ENCODE measurements at regions not wholly inside any gene's neighbourhood (a gene's known extent, or its start where the extent isn't known, plus 50 kb on each side); places are given as distances from the start of the nearest gene placed in this dataset.
"Not testable (repeated sequence)": the region's sequence is repeated elsewhere in the genome, so short reads cannot be mapped to it uniquely, and the experiment has no call there.

- ATAC-seq = no peak
- Mint-ChIP-seq H3K4me3 (no peak overlapping the region), H3K27ac (no peak overlapping the region), H3K4me1 (no peaks in the 10 kb centered on the region), H3K36me3 (ENCODE audit: low read depth) (no peaks in the 10 kb centered on the region), H3K27me3 (no peaks in the 10 kb centered on the region)
- no peaks in the 10 kb centered on the region for H3K9me3 ChIP-seq (ENCODE audit: control insufficient read depth, low read length, poor library complexity, severe bottlenecking)
- no peak for DNase-seq
These were observed 250.6 kb downstream of the KBTBD8 start for GRCh38 chr3:67248726-67249125.

- not testable (repeated sequence) for H3K27ac Mint-ChIP-seq; H3K36me3 Mint-ChIP-seq (ENCODE audit: low read depth); DNase-seq; H3K4me1 Mint-ChIP-seq; H3K9me3 ChIP-seq (ENCODE audit: control insufficient read depth, low read length, poor library complexity, severe bottlenecking); H3K27me3 Mint-ChIP-seq; ATAC-seq; H3K4me3 Mint-ChIP-seq
These were observed 254.8 kb downstream of the KBTBD8 start for GRCh38 chr3:67252906-67253305.

GRCh38 chr3:67278015-67278618 lies 280.0 kb downstream of the KBTBD8 start:
- H3K9me3 ChIP-seq (ENCODE audit: control insufficient read depth, low read length, poor library complexity, severe bottlenecking) = no peaks in the 10 kb centered on the region
- DNase-seq (no peak), ATAC-seq (no peak)
- no peaks in the 10 kb centered on the region for H3K4me1 Mint-ChIP-seq
- H3K27me3 Mint-ChIP-seq = no peaks in the 10 kb centered on the region
- H3K4me3 Mint-ChIP-seq = no peak overlapping the region
- H3K36me3 Mint-ChIP-seq (ENCODE audit: low read depth) = no peaks in the 10 kb centered on the region
- H3K27ac Mint-ChIP-seq = no peak overlapping the region

GRCh38 chr3:67286586-67286985 lies 288.5 kb downstream of the KBTBD8 start:
- Mint-ChIP-seq H3K4me1 (no peaks in the 10 kb centered on the region), H3K27ac (no peak overlapping the region), H3K36me3 (ENCODE audit: low read depth) (peaks cover 2% of the 10 kb centered on the region), H3K4me3 (no peak overlapping the region), H3K27me3 (no peaks in the 10 kb centered on the region)
- ATAC-seq (no peak), DNase-seq (no peak)
- no peaks in the 10 kb centered on the region for H3K9me3 ChIP-seq (ENCODE audit: control insufficient read depth, low read length, poor library complexity, severe bottlenecking)

GRCh38 chr3:67288466-67289106 lies 290.5 kb downstream of the KBTBD8 start:
- peaks cover 2% of the 10 kb centered on the region for H3K36me3 Mint-ChIP-seq (ENCODE audit: low read depth)
- H3K4me1 Mint-ChIP-seq = no peaks in the 10 kb centered on the region

GRCh38 chr3:67289626-67290025 lies 291.5 kb downstream of the KBTBD8 start:
- Mint-ChIP-seq H3K4me3 (no peak overlapping the region), H3K36me3 (ENCODE audit: low read depth) (peaks cover 2% of the 10 kb centered on the region), H3K4me1 (no peaks in the 10 kb centered on the region), H3K27me3 (no peaks in the 10 kb centered on the region), H3K27ac (no peak overlapping the region)
- ATAC-seq = no peak
- no peaks in the 10 kb centered on the region for H3K9me3 ChIP-seq (ENCODE audit: control insufficient read depth, low read length, poor library complexity, severe bottlenecking)
- no peak for DNase-seq

More at GRCh38 chr3:67288466-67289106, 290.5 kb downstream of the KBTBD8 start:
- H3K27me3 Mint-ChIP-seq = no peaks in the 10 kb centered on the region
- ATAC-seq (no peak), DNase-seq (no peak)
- H3K9me3 ChIP-seq (ENCODE audit: control insufficient read depth, low read length, poor library complexity, severe bottlenecking) = no peaks in the 10 kb centered on the region
- H3K27ac Mint-ChIP-seq = no peak overlapping the region
- no peak overlapping the region for H3K4me3 Mint-ChIP-seq

GRCh38 chr3:67290438-67290837 lies 292.3 kb downstream of the KBTBD8 start:
- no peak overlapping the region for H3K4me3 Mint-ChIP-seq
- no peaks in the 10 kb centered on the region for H3K4me1 Mint-ChIP-seq
- H3K36me3 Mint-ChIP-seq (ENCODE audit: low read depth) = peaks cover 2% of the 10 kb centered on the region
- H3K27ac Mint-ChIP-seq = no peak overlapping the region
- no peak for ATAC-seq
- H3K27me3 Mint-ChIP-seq = no peaks in the 10 kb centered on the region
- DNase-seq = no peak
- no peaks in the 10 kb centered on the region for H3K9me3 ChIP-seq (ENCODE audit: control insufficient read depth, low read length, poor library complexity, severe bottlenecking)

- Mint-ChIP-seq H3K4me1 (no peaks in the 10 kb centered on the region), H3K27ac (no peak overlapping the region), H3K27me3 (no peaks in the 10 kb centered on the region), H3K4me3 (no peak overlapping the region), H3K36me3 (ENCODE audit: low read depth) (peaks cover 2% of the 10 kb centered on the region)
- H3K9me3 ChIP-seq (ENCODE audit: control insufficient read depth, low read length, poor library complexity, severe bottlenecking) = no peaks in the 10 kb centered on the region
- ATAC-seq (no peak), DNase-seq (no peak)
These were observed 293.5 kb downstream of the KBTBD8 start for GRCh38 chr3:67291287-67292252.

- no peaks in the 10 kb centered on the region for H3K9me3 ChIP-seq (ENCODE audit: control insufficient read depth, low read length, poor library complexity, severe bottlenecking)
- no peaks in the 10 kb centered on the region for H3K4me1 Mint-ChIP-seq
- H3K4me3 Mint-ChIP-seq = no peak overlapping the region
- ATAC-seq (no peak), DNase-seq (no peak)
- no peak overlapping the region for H3K27ac Mint-ChIP-seq
- no peaks in the 10 kb centered on the region for H3K27me3 Mint-ChIP-seq
- H3K36me3 Mint-ChIP-seq (ENCODE audit: low read depth) = peaks cover 2% of the 10 kb centered on the region
These were observed 294.4 kb downstream of the KBTBD8 start for GRCh38 chr3:67292356-67293121.

GRCh38 chr3:67294341-67294740 lies 296.2 kb downstream of the KBTBD8 start:
- Mint-ChIP-seq H3K27me3 (no peaks in the 10 kb centered on the region), H3K4me1 (no peaks in the 10 kb centered on the region), H3K4me3 (no peak overlapping the region), H3K36me3 (ENCODE audit: low read depth) (peaks cover 1% of the 10 kb centered on the region), H3K27ac (no peak overlapping the region)
- ATAC-seq (no peak), DNase-seq (no peak)
- no peaks in the 10 kb centered on the region for H3K9me3 ChIP-seq (ENCODE audit: control insufficient read depth, low read length, poor library complexity, severe bottlenecking)

GRCh38 chr3:67296039-67296892 lies 298.2 kb downstream of the KBTBD8 start:
- no peak overlapping the region for H3K27ac Mint-ChIP-seq
- no peaks in the 10 kb centered on the region for H3K36me3 Mint-ChIP-seq (ENCODE audit: low read depth)
- H3K4me3 Mint-ChIP-seq = no peak overlapping the region
- H3K27me3 Mint-ChIP-seq = no peaks in the 10 kb centered on the region
- no peaks in the 10 kb centered on the region for H3K4me1 Mint-ChIP-seq
- ATAC-seq (no peak), DNase-seq (no peak)
- no peaks in the 10 kb centered on the region for H3K9me3 ChIP-seq (ENCODE audit: control insufficient read depth, low read length, poor library complexity, severe bottlenecking)

- ATAC-seq = no peak
- DNase-seq = no peak
- no peaks in the 10 kb centered on the region for H3K4me1 Mint-ChIP-seq
- no peak overlapping the region for H3K27ac Mint-ChIP-seq
- no peaks in the 10 kb centered on the region for H3K9me3 ChIP-seq (ENCODE audit: control insufficient read depth, low read length, poor library complexity, severe bottlenecking)
- H3K27me3 Mint-ChIP-seq = no peaks in the 10 kb centered on the region
- H3K4me3 Mint-ChIP-seq = no peak overlapping the region
- peaks cover 2% of the 10 kb centered on the region for H3K36me3 Mint-ChIP-seq (ENCODE audit: low read depth)
These were observed 299.8 kb downstream of the KBTBD8 start for GRCh38 chr3:67297715-67298475.
